K562 (cell line): ENCODE measurements at regions not wholly inside any gene's neighbourhood (a gene's known extent, or its start where the extent isn't known, plus 50 kb on each side); places are given as distances from the start of the nearest gene placed in this dataset.

Experiments used
- CBX3 ChIP-seq, 2 experiments: IDR thresholded peaks; 1 replicate in 1 of 2; 2 replicates in 1 of 2; pipeline ENCODE4 v1.6.1; 2012; ENCODE audit warnings: inconsistent platforms in 2 of 2, low read length in 2 of 2, borderline replicate concordance in 1 of 2, control low read depth in 1 of 2
- CEBPB ChIP-seq: fragments of 450-650 bp; IDR thresholded peaks from 2 replicates; pipeline ENCODE4 v1.6.1; 2016; ENCODE audit warnings: missing genetic modification characterization, missing compliant biosample characterization
- EZH2 ChIP-seq: IDR thresholded peaks from 2 replicates; pipeline ENCODE4 v1.6.1; 2012; ENCODE audit warnings: low read depth, mild to moderate bottlenecking, inconsistent platforms, low read length, borderline replicate concordance
- HDAC8 ChIP-seq: fragments of 450-650 bp; IDR thresholded peaks from 2 replicates; pipeline ENCODE4 v1.6.1; 2016; ENCODE audit warnings: mild to moderate bottlenecking, missing genetic modification characterization, moderate library complexity, missing compliant biosample characterization
- MXI1 ChIP-seq: IDR thresholded peaks from 2 replicates; pipeline ENCODE4 v1.6.1; 2011; ENCODE audit warnings: low read depth, mild to moderate bottlenecking, improper control_type of control experiment, low read length

DNA sequence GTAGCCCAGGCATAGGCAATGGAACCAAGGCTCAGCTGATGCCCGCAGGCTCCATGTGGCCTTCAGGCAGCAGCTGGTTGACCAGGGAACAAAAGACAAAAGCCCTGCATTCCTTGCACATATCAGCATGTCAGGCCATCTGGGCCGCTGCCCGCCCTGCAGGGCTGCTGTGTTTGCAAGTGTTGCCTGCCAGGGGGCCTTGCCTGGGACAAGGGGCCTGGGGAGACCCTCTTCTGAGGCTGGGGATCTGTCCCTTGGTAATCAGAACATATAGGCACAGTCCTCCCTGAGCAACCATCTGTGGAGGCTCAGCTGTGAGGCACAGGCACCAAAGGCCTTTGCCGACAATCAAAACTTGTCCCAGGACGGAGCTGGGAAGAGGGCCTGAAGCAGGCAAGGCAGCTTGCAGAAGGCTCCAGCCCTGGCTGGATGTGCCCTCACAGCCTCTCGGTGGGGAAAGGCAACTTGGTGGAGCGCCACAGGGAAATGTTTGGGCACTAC, 138.2 kb downstream of the TPRA1 start:
- TF ChIP-seq MXI1 (no peak), CEBPB (tag) (no peak), HDAC8 (tag) (no peak), EZH2 (no peak), CBX3 (IDR thresholded peaks at IDR 0.05; ENCODE audit: borderline replicate concordance in 1 of 2, low read length in 2 of 2) (no peak)
